Upper lobe of left lung (tissue), 6 donors: ENCODE measurements at regions not wholly inside any gene's neighbourhood (a gene's known extent, or its start where the extent isn't known, plus 50 kb on each side); places are given as distances from the start of the nearest gene placed in this dataset.

Experiments used
- ATAC-seq, 2 donors: fragments of 200-7000 bp; cut with Tn5 transposase; one replicate each; pipeline ENCODE4 v1.9.1; 2022; ENCODE audit warnings: mild to moderate bottlenecking in 2 of 2, moderate library complexity in 2 of 2; ENCODE audit not compliant: low FRiP score in 2 of 2
- DNase-seq, 2 donors: peaks; one replicate each; pipeline ENCODE4 v3.0.0-alpha.2; 2019 to 2020
- H3K27ac ChIP-seq, 4 donors: fragments of 200-600 bp; sonication (generic); one replicate each; pipeline ENCODE4 v1.5.1; 2016 to 2019
- H3K27me3 ChIP-seq, 4 donors: fragments of 200-600 bp; sonication (generic); one replicate each; pipeline ENCODE4 v1.5.1; 2017 to 2019
- H3K36me3 ChIP-seq, 4 donors: fragments of 200-600 bp; sonication (generic); one replicate each; pipeline ENCODE4 v1.5.1; 2016 to 2019
- H3K4me1 ChIP-seq, 4 donors: fragments of 200-600 bp; sonication (generic); one replicate each; pipeline ENCODE4 v1.5.1; 2018 to 2019
- H3K4me3 ChIP-seq, 4 donors: fragments of 200-600 bp; sonication (generic); one replicate each; pipeline ENCODE4 v1.5.1; 2017 to 2019; ENCODE audit warnings: mild to moderate bottlenecking in 2 of 4, moderate library complexity in 1 of 4
- H3K9me3 ChIP-seq, 4 donors: fragments of 200-600 bp; sonication (generic); one replicate each; pipeline ENCODE4 v1.5.1; 2018 to 2019
- EP300 ChIP-seq, 4 donors: sonication (generic); formaldehyde crosslinking; IDR thresholded peaks; one replicate each; pipeline ENCODE4 v1.5.1; 2017; ENCODE audit warnings: antibody characterized with exemption in 4 of 4, control low read depth in 2 of 4
- POLR2A ChIP-seq, 4 donors: fragments of 450-650 bp; IDR thresholded peaks; one replicate each; pipeline ENCODE4 v1.5.1; 2016 to 2017; ENCODE audit warnings: antibody characterized with exemption in 4 of 4, mild to moderate bottlenecking in 2 of 4
- POLR2AphosphoS5 ChIP-seq, 2 donors: sonication (generic); formaldehyde crosslinking; IDR thresholded peaks; one replicate each; pipeline ENCODE4 v1.5.1; 2017; ENCODE audit warnings: antibody characterized with exemption in 2 of 2
- WGBS, 2 donors: methylation state at CpG; one replicate each; pipeline ENCODE4 v1.1.5; 2017 to 2018; 5-methylcytosine and 5-hydroxymethylcytosine counted together
- TF ChIP-seq, protein P1 (sequence below), 6 experiments: fragments of 450-650 bp in 4 of 6; fragments of 200-600 bp in 2 of 6; sonication (generic) in 2 of 6; IDR thresholded peaks; one replicate each; pipeline ENCODE4 v1.5.1; 2016 to 2019; ENCODE audit warnings: antibody characterized with exemption in 6 of 6
- donor health status: DM: no; HTN: no; CAD: no; lungs with moderate emphysema.
- donor health status: DM: no; HTN: yes; CAD: no; lungs with severe emphysema.

DNA sequence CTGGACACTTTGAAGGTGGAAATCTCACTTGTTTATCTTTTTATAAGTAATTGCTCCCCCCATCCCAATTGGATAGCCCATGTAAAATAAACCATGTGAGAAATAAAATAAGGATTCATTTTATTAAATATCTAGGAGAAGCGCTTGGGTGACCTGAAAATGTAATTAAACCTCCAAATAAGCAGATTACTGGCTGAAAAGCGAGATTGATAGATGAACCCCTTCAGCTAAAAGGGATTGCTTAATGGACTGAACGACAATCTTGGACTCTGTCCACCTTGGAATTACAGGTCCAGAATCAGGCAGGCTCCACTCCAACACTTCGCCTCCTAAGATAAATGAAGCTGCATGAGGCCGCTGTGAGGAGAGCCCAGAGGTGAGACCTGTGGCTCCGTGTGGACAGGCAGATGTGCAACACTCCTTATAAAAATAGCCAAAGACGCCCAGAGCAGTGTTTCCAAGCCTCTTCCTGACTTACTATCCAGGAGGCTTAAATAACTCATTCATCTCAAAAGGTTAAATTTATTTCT, 441.5 kb downstream of the MTX2 start:
- no peak overlapping the region for H3K4me3 ChIP-seq
- no peaks in the 10 kb centered on the region for H3K9me3 ChIP-seq
- no peaks in the 10 kb centered on the region for H3K36me3 ChIP-seq
- ATAC-seq (no peak), DNase-seq (no peak)
- H3K4me1 ChIP-seq, result no peaks in the 10 kb centered on the region
- no peak overlapping the region for H3K27ac ChIP-seq
- no peaks in the 10 kb centered on the region for H3K27me3 ChIP-seq
- 61 to 66% methylated on average over 7 of the region's 7 CpGs for WGBS, 2 donors
- TF ChIP-seq POLR2A (IDR thresholded peaks at IDR 0.05), result no peak
- no peak for TF ChIP-seq EP300 (IDR thresholded peaks at IDR 0.05)
- TF ChIP-seq, protein P1, sequence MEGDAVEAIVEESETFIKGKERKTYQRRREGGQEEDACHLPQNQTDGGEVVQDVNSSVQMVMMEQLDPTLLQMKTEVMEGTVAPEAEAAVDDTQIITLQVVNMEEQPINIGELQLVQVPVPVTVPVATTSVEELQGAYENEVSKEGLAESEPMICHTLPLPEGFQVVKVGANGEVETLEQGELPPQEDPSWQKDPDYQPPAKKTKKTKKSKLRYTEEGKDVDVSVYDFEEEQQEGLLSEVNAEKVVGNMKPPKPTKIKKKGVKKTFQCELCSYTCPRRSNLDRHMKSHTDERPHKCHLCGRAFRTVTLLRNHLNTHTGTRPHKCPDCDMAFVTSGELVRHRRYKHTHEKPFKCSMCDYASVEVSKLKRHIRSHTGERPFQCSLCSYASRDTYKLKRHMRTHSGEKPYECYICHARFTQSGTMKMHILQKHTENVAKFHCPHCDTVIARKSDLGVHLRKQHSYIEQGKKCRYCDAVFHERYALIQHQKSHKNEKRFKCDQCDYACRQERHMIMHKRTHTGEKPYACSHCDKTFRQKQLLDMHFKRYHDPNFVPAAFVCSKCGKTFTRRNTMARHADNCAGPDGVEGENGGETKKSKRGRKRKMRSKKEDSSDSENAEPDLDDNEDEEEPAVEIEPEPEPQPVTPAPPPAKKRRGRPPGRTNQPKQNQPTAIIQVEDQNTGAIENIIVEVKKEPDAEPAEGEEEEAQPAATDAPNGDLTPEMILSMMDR (IDR thresholded peaks at IDR 0.05), result no peak
- TF ChIP-seq POLR2AphosphoS5 (IDR thresholded peaks at IDR 0.05), result no peak

DNA sequence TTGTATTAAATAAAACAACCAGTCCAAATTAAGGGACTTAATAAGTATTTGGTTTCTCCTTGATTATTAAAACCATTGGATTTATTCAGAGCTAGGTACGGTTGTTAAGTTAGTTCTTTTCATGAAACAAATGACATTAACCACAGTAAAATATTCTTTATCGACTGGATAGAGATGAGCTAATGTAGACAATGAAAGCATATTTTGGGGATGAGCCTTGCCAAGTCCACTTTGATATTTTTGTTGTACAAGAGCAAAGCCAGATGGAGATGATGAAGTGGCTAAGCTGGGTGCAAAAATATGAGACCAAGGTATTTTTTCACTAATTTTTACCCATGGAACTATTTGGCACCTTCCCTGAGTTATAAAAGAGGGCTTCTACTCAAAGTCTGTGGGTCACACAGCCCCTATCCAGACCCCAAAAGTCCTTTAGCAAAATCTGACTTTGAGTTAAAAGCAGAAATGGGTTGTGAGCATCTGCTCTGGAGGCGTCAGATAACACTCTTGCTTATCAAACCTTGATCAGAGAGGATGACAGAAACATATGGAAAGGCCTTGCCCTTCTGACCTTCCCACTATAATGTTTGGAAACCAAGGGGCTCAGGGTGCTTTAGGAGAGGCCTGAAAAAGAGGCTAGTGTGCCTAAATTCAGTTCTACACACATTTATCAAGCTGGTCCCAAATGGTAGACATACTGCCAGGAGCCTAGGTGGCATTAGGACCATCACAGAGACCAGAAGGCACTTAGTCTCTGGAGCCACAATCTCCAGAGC, 456.8 kb downstream of the MTX2 start:
- ATAC-seq, result no peak
- Histone ChIP-seq H3K27ac (no peak overlapping the region), H3K4me1 (peaks cover 0 to 3% (median 0%) of the 10 kb centered on the region in 4 donors), H3K4me3 (no peak overlapping the region), H3K9me3 (no peaks in the 10 kb centered on the region), H3K27me3 (no peaks in the 10 kb centered on the region), H3K36me3 (no peaks in the 10 kb centered on the region)
- no peak for DNase-seq
- 77 to 81% methylated on average over 3 of the region's 3 CpGs for WGBS, 2 donors
- no peak for TF ChIP-seq POLR2AphosphoS5 (IDR thresholded peaks at IDR 0.05)
- TF ChIP-seq, protein P1 (IDR thresholded peaks at IDR 0.05), result no peak
- TF ChIP-seq EP300 (IDR thresholded peaks at IDR 0.05), result no peak
- TF ChIP-seq POLR2A (IDR thresholded peaks at IDR 0.05), result no peak

DNA sequence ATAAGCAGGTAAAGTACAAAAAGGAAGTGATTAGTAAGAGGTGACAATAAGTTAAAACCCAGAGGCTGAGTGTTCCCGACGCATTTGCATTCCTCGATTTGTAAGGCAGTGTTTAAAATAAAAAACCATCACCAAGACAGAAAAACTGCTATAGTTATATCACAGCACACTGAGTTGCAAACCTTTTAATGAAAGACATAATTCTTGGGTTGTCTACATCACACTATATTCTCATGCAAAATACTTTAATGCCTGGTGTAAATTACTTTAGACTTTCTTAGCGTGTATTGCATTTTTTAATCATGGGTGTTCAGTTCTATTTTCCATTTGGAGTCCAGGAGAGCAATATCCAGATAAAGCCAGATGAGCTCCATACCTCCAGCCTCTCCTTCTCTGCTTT, 458.5 kb downstream of the MTX2 start:
- DNase-seq, result no peak
- H3K27ac ChIP-seq, result no peak overlapping the region

DNA sequence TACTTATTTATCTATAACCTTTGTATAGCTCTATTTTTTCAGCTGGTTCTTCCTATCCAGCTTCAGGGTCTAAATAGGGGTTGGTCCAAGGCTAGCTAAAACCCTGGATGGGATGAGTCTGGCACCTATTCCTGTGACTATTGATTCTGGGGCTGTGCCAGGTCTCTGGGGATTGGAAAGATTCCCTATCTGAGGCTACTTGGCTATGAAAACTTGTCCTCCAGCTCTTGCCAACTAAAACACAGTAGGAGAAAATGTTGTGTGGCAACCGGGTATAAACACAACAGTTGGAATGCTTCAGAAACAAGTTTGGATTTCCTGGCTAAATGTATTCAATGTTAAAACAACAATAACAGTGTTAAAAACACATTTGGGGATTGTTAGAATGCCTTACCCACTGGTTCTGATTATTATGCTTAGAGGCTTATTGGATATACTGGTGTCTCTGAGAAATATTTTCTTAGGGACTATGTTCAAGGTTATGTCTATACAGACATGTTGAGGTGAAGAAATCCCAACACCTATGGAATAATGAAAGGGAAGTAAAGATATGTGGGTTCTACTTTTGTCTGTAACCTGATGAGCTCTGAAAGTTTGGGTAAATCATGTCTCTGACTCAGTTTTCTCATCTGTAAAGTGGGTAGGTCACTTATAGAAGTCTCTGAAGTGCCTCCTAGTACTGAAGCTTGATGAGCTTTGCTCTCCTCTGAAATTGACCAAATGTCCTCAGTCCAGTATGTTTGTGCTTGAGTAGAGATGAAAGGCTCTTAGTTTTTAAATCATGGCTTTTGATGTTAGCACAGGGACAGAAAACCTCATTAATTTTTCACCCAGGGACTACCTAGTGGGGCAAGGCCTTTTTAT, 460.7 kb downstream of the MTX2 start:
- no peaks in the 10 kb centered on the region for H3K9me3 ChIP-seq
- H3K4me3 ChIP-seq, result no peak overlapping the region
- H3K27ac ChIP-seq, result no peak overlapping the region
- no peaks in the 10 kb centered on the region for H3K36me3 ChIP-seq
- no peaks in the 10 kb centered on the region for H3K27me3 ChIP-seq
- TF ChIP-seq EP300 (IDR thresholded peaks at IDR 0.05) (no peak), POLR2AphosphoS5 (IDR thresholded peaks at IDR 0.05) (no peak), POLR2A (IDR thresholded peaks at IDR 0.05) (no peak)
- TF ChIP-seq, protein P1 (IDR thresholded peaks at IDR 0.05), result no peak
- ATAC-seq (peak; percentile 44 to 45), DNase-seq (no peak)
- 28 to 31% methylated on average over 1 of the region's 1 CpG for WGBS, 2 donors
- peaks cover 0 to 3% (median 0%) of the 10 kb centered on the region in 4 donors for H3K4me1 ChIP-seq

More for the DNA sequence above, 458.5 kb downstream of the MTX2 start:
- H3K36me3 ChIP-seq, result no peaks in the 10 kb centered on the region
- 83 to 87% methylated on average over 4 of the region's 4 CpGs for WGBS, 2 donors
- peaks cover 0 to 3% (median 0%) of the 10 kb centered on the region in 4 donors for H3K4me1 ChIP-seq
- ATAC-seq, result no peak
- no peaks in the 10 kb centered on the region for H3K27me3 ChIP-seq
- TF ChIP-seq EP300 (IDR thresholded peaks at IDR 0.05), result no peak
- TF ChIP-seq, protein P1 (IDR thresholded peaks at IDR 0.05), result no peak
- TF ChIP-seq POLR2A (IDR thresholded peaks at IDR 0.05), result no peak
- no peak for TF ChIP-seq POLR2AphosphoS5 (IDR thresholded peaks at IDR 0.05)
- no peak overlapping the region for H3K4me3 ChIP-seq
- H3K9me3 ChIP-seq, result no peaks in the 10 kb centered on the region
